ENCODE measurements at regions not wholly inside any gene's neighbourhood (a gene's known extent, or its start where the extent isn't known, plus 50 kb on each side); places are given as distances from the start of the nearest gene placed in this dataset.

GRCh38 chrX:40849906-40850823 is 114.8 kb upstream of the MED14 start:
- CTCF ChIA-PET, result no interaction called here
- POLR2A ChIA-PET, result no interaction called here
- WGBS (ENCODE audit: insufficient coverage), result no CpG with 5 or more reads among the region's 5 CpGs

GRCh38 chrX:40852586-40852985 is 117.2 kb upstream of the MED14 start:
- Mint-ChIP-seq H3K36me3 (no peaks in the 10 kb centered on the region), H3K9me3 (no peaks in the 10 kb centered on the region), H3K27ac (no peak overlapping the region), H3K4me1 (no peaks in the 10 kb centered on the region), H3K27me3 (peaks cover 2 to 15% of the 10 kb centered on the region in 2 donors), H3K4me3 (no peak overlapping the region)
- Histone ChIP-seq H3K4me1 (ENCODE audit: control insufficient read depth in 1 of 2, extremely low read depth in 1 of 2, insufficient read depth in 2 of 2, low read length in 2 of 2) (no peaks in the 10 kb centered on the region), H3K9me3 (no peaks in the 10 kb centered on the region), H3K27me3 (replicated peaks in 1 of 2; ENCODE audit: control insufficient read depth in 2 of 2, extremely low read depth in 1 of 2, insufficient read depth in 2 of 2, low read length in 1 of 2) (no peaks in the 10 kb centered on the region), H3K4me3 (ENCODE audit: control insufficient read depth in 1 of 2, extremely low read depth in 1 of 2, low read length in 1 of 2) (no peak overlapping the region), H3K27ac (ENCODE audit: low read length) (no peak overlapping the region), H3K36me3 (ENCODE audit: control insufficient read depth in 2 of 2, extremely low read depth in 1 of 2, insufficient read depth in 1 of 2, low read length in 1 of 2) (no peaks in the 10 kb centered on the region)
- POLR2A ChIA-PET, result no interaction called here
- CTCF ChIA-PET, result no interaction called here
- no peak for DNase-seq
- ATAC-seq (replicated peaks in 1 of 4), result no peak

More at GRCh38 chrX:40849906-40850823, 114.8 kb upstream of the MED14 start:
- no peak overlapping the region for H3K4me3 ChIP-seq (ENCODE audit: control insufficient read depth in 1 of 2, extremely low read depth in 1 of 2, low read length in 1 of 2)
- ATAC-seq (replicated peaks in 1 of 4) (no peak), DNase-seq (no peak)
- H3K27me3 ChIP-seq (replicated peaks in 1 of 2; ENCODE audit: control insufficient read depth in 2 of 2, extremely low read depth in 1 of 2, insufficient read depth in 2 of 2, low read length in 1 of 2), result no peaks in the 10 kb centered on the region
- Mint-ChIP-seq H3K4me3 (no peak overlapping the region), H3K4me1 (no peaks in the 10 kb centered on the region), H3K27ac (no peak overlapping the region), H3K36me3 (no peaks in the 10 kb centered on the region), H3K27me3 (peaks cover 2 to 19% of the 10 kb centered on the region in 2 donors), H3K9me3 (no peaks in the 10 kb centered on the region)
- no peaks in the 10 kb centered on the region for H3K4me1 ChIP-seq (ENCODE audit: control insufficient read depth in 1 of 2, extremely low read depth in 1 of 2, insufficient read depth in 2 of 2, low read length in 2 of 2)
- H3K36me3 ChIP-seq (ENCODE audit: control insufficient read depth in 2 of 2, extremely low read depth in 1 of 2, insufficient read depth in 1 of 2, low read length in 1 of 2), result no peaks in the 10 kb centered on the region
- no peaks in the 10 kb centered on the region for H3K9me3 ChIP-seq
- H3K27ac ChIP-seq (ENCODE audit: low read length), result no peak overlapping the region

GRCh38 chrX:40853004-40853815 is 117.9 kb upstream of the MED14 start:
- Mint-ChIP-seq H3K36me3 (no peaks in the 10 kb centered on the region), H3K27ac (no peak overlapping the region), H3K27me3 (peaks cover 2 to 10% of the 10 kb centered on the region in 2 donors), H3K4me3 (no peak overlapping the region), H3K9me3 (no peaks in the 10 kb centered on the region), H3K4me1 (no peaks in the 10 kb centered on the region)
- POLR2A ChIA-PET, result no interaction called here
- WGBS (ENCODE audit: insufficient coverage), result no CpG with 5 or more reads among the region's 4 CpGs
- no peak overlapping the region for H3K27ac ChIP-seq (ENCODE audit: low read length)
- CTCF ChIA-PET, result no interaction called here
- H3K9me3 ChIP-seq, result no peaks in the 10 kb centered on the region
- no peaks in the 10 kb centered on the region for H3K27me3 ChIP-seq (replicated peaks in 1 of 2; ENCODE audit: control insufficient read depth in 2 of 2, extremely low read depth in 1 of 2, insufficient read depth in 2 of 2, low read length in 1 of 2)
- no peaks in the 10 kb centered on the region for H3K36me3 ChIP-seq (ENCODE audit: control insufficient read depth in 2 of 2, extremely low read depth in 1 of 2, insufficient read depth in 1 of 2, low read length in 1 of 2)
- no peak overlapping the region for H3K4me3 ChIP-seq (ENCODE audit: control insufficient read depth in 1 of 2, extremely low read depth in 1 of 2, low read length in 1 of 2)
- H3K4me1 ChIP-seq (ENCODE audit: control insufficient read depth in 1 of 2, extremely low read depth in 1 of 2, insufficient read depth in 2 of 2, low read length in 2 of 2), result no peaks in the 10 kb centered on the region
- no peak for DNase-seq
- no peak for ATAC-seq (replicated peaks in 1 of 4)

GRCh38 chrX:40853816-40854123 is 118.4 kb upstream of the MED14 start:
- Histone ChIP-seq H3K27me3 (replicated peaks in 1 of 2; ENCODE audit: control insufficient read depth in 2 of 2, extremely low read depth in 1 of 2, insufficient read depth in 2 of 2, low read length in 1 of 2) (no peaks in the 10 kb centered on the region), H3K4me1 (ENCODE audit: control insufficient read depth in 1 of 2, extremely low read depth in 1 of 2, insufficient read depth in 2 of 2, low read length in 2 of 2) (no peaks in the 10 kb centered on the region), H3K27ac (ENCODE audit: low read length) (no peak overlapping the region), H3K9me3 (no peaks in the 10 kb centered on the region), H3K36me3 (ENCODE audit: control insufficient read depth in 2 of 2, extremely low read depth in 1 of 2, insufficient read depth in 1 of 2, low read length in 1 of 2) (no peaks in the 10 kb centered on the region), H3K4me3 (ENCODE audit: control insufficient read depth in 1 of 2, extremely low read depth in 1 of 2, low read length in 1 of 2) (no peak overlapping the region)
- Mint-ChIP-seq H3K9me3 (no peaks in the 10 kb centered on the region), H3K27ac (no peak overlapping the region), H3K4me1 (no peaks in the 10 kb centered on the region), H3K36me3 (no peaks in the 10 kb centered on the region), H3K27me3 (peaks cover 2 to 10% of the 10 kb centered on the region in 2 donors), H3K4me3 (no peak overlapping the region)
- ChIA-PET CTCF (no interaction called here), POLR2A (no interaction called here)
- DNase-seq, result no peak
- no peak for ATAC-seq (replicated peaks in 1 of 4)

GRCh38 chrX:40854242-40854641 is 118.9 kb upstream of the MED14 start:
- no peaks in the 10 kb centered on the region for H3K4me1 Mint-ChIP-seq
- no peak overlapping the region for H3K4me3 ChIP-seq (ENCODE audit: control insufficient read depth in 1 of 2, extremely low read depth in 1 of 2, low read length in 1 of 2)
- no peaks in the 10 kb centered on the region for H3K36me3 Mint-ChIP-seq
- H3K9me3 ChIP-seq, result no peaks in the 10 kb centered on the region
- H3K4me3 Mint-ChIP-seq, result no peak overlapping the region
- no peak overlapping the region for H3K27ac Mint-ChIP-seq
- H3K9me3 Mint-ChIP-seq, result no peaks in the 10 kb centered on the region
- no peaks in the 10 kb centered on the region for H3K27me3 ChIP-seq (replicated peaks in 1 of 2; ENCODE audit: control insufficient read depth in 2 of 2, extremely low read depth in 1 of 2, insufficient read depth in 2 of 2, low read length in 1 of 2)
- no CpG with 5 or more reads among the region's 1 CpG for WGBS (ENCODE audit: insufficient coverage)
- DNase-seq (no peak), ATAC-seq (replicated peaks in 1 of 4) (no peak)
- H3K27ac ChIP-seq (ENCODE audit: low read length), result no peak overlapping the region
- H3K27me3 Mint-ChIP-seq, result peaks cover 2 to 13% of the 10 kb centered on the region in 2 donors
- no peaks in the 10 kb centered on the region for H3K4me1 ChIP-seq (ENCODE audit: control insufficient read depth in 1 of 2, extremely low read depth in 1 of 2, insufficient read depth in 2 of 2, low read length in 2 of 2)
- ChIA-PET POLR2A (no interaction called here), CTCF (no interaction called here)
- no peaks in the 10 kb centered on the region for H3K36me3 ChIP-seq (ENCODE audit: control insufficient read depth in 2 of 2, extremely low read depth in 1 of 2, insufficient read depth in 1 of 2, low read length in 1 of 2)

- Mint-ChIP-seq H3K36me3 (no peaks in the 10 kb centered on the region), H3K27me3 (peaks cover 2 to 18% of the 10 kb centered on the region in 2 donors), H3K4me3 (no peak overlapping the region), H3K27ac (no peak overlapping the region), H3K9me3 (no peaks in the 10 kb centered on the region), H3K4me1 (no peaks in the 10 kb centered on the region)
- no peak overlapping the region for H3K4me3 ChIP-seq (ENCODE audit: control insufficient read depth in 1 of 2, extremely low read depth in 1 of 2, low read length in 1 of 2)
- no peaks in the 10 kb centered on the region for H3K36me3 ChIP-seq (ENCODE audit: control insufficient read depth in 2 of 2, extremely low read depth in 1 of 2, insufficient read depth in 1 of 2, low read length in 1 of 2)
- no peaks in the 10 kb centered on the region for H3K9me3 ChIP-seq
- ATAC-seq (replicated peaks in 1 of 4) (no peak), DNase-seq (no peak)
- ChIA-PET CTCF (interaction anchor here in 1 of 2 donors (0.7 kb wide), 1 partner anchor 1195 kb away, joined by 3 read pairs; no protein-coding TSS in a partner anchor), POLR2A (no interaction called here)
- no peaks in the 10 kb centered on the region for H3K27me3 ChIP-seq (replicated peaks in 1 of 2; ENCODE audit: control insufficient read depth in 2 of 2, extremely low read depth in 1 of 2, insufficient read depth in 2 of 2, low read length in 1 of 2)
- no peaks in the 10 kb centered on the region for H3K4me1 ChIP-seq (ENCODE audit: control insufficient read depth in 1 of 2, extremely low read depth in 1 of 2, insufficient read depth in 2 of 2, low read length in 2 of 2)
- H3K27ac ChIP-seq (ENCODE audit: low read length), result no peak overlapping the region
Observed at GRCh38 chrX:40855411-40855810, 120.1 kb upstream of the MED14 start.
